ENCODE measurements at regions not wholly inside any gene's neighbourhood (a gene's known extent, or its start where the extent isn't known, plus 50 kb on each side); places are given as distances from the start of the nearest gene placed in this dataset.
A peak's percentile ranks its signal among the peaks of the same experiment; 100 is the strongest.

- no peak for DNase-seq
- no peaks in the 10 kb centered on the region for H3K4me1 Mint-ChIP-seq (ENCODE audit: low read depth, unreplicated experiment)
- H3K27me3 Mint-ChIP-seq (ENCODE audit: unreplicated experiment), result peaks cover 52% of the 10 kb centered on the region
- TF ChIP-seq, protein P1, sequence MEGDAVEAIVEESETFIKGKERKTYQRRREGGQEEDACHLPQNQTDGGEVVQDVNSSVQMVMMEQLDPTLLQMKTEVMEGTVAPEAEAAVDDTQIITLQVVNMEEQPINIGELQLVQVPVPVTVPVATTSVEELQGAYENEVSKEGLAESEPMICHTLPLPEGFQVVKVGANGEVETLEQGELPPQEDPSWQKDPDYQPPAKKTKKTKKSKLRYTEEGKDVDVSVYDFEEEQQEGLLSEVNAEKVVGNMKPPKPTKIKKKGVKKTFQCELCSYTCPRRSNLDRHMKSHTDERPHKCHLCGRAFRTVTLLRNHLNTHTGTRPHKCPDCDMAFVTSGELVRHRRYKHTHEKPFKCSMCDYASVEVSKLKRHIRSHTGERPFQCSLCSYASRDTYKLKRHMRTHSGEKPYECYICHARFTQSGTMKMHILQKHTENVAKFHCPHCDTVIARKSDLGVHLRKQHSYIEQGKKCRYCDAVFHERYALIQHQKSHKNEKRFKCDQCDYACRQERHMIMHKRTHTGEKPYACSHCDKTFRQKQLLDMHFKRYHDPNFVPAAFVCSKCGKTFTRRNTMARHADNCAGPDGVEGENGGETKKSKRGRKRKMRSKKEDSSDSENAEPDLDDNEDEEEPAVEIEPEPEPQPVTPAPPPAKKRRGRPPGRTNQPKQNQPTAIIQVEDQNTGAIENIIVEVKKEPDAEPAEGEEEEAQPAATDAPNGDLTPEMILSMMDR (IDR thresholded peaks at IDR 0.05; ENCODE audit: unreplicated experiment), result no peak
- CTCF ChIA-PET, result interaction anchor here (0.6 to 1.4 kb wide), 4 partner anchors 23 to 936 kb away, joined by 3 to 8 read pairs (median 4); no protein-coding TSS in a partner anchor
- no TSS peak for BruUV-seq (replicated peaks)
- H3K9me3 Mint-ChIP-seq (ENCODE audit: low read depth, unreplicated experiment), result no peaks in the 10 kb centered on the region
- H3K27ac Mint-ChIP-seq (ENCODE audit: unreplicated experiment), result no peak overlapping the region
- intact Hi-C loops (cut with micrococcal nuclease; ENCODE audit: unreplicated experiment), result no loop called here
- H3K36me3 Mint-ChIP-seq (ENCODE audit: insufficient read depth, unreplicated experiment), result no peaks in the 10 kb centered on the region
- H3K4me3 Mint-ChIP-seq (ENCODE audit: low read depth, unreplicated experiment), result no peak overlapping the region
These were observed 407.7 kb upstream of the EEF2KMT start for GRCh38 chr16:5505091-5505887.

DNA sequence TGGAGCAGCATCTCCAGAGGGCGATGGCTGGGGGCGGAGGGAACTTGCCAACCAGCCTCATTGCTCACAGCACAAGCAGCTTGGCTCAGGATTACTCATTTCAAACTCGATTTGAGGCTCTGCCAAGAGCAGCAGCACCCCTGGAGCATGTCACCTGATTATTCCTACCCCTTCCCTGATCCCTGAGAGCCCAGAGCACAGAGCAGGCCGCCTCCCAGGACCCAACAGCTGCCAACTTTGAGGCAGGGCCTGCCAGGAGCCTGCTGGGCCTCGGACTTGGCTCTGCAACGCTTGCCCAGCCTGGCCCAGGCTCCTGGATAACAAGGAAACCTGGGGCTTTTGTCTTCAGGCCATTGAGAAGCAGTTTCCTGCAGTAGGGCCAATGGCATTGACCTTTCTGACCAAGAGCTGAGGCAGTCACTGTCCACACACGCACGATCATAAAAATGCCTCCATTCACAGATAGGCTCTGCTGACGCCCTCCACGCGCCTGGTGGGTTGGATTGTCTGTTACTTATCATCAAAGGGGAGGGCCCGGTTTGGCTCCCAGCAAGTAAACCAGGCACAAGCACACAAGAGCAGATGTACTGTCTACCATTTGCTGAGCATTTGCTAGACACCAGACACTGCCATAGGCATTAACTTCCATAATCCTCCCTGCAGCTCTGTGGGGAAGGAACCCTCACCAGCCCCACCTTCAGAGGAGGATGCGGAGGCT lies 406.6 kb upstream of the EEF2KMT start:
- CTCF ChIA-PET, result interaction anchor here (1.4 kb wide), 1 partner anchor 111 kb away, joined by 3 read pairs; no protein-coding TSS in a partner anchor
- Mint-ChIP-seq H3K4me1 (ENCODE audit: low read depth, unreplicated experiment) (no peaks in the 10 kb centered on the region), H3K27me3 (ENCODE audit: unreplicated experiment) (peaks cover 63% of the 10 kb centered on the region), H3K27ac (ENCODE audit: unreplicated experiment) (no peak overlapping the region), H3K9me3 (ENCODE audit: low read depth, unreplicated experiment) (no peaks in the 10 kb centered on the region), H3K36me3 (ENCODE audit: insufficient read depth, unreplicated experiment) (no peaks in the 10 kb centered on the region), H3K4me3 (ENCODE audit: low read depth, unreplicated experiment) (no peak overlapping the region)
- BruUV-seq (replicated peaks), result no TSS peak
- TF ChIP-seq, protein P1 (IDR thresholded peaks at IDR 0.05; ENCODE audit: unreplicated experiment), result no peak
- intact Hi-C loops (cut with micrococcal nuclease; ENCODE audit: unreplicated experiment), result loop anchor here (5.0 kb wide), 1 partner anchor 1138 kb away; no protein-coding TSS in a partner anchor
- no peak for DNase-seq

- Mint-ChIP-seq H3K27me3 (ENCODE audit: unreplicated experiment) (peaks cover 69% of the 10 kb centered on the region), H3K4me1 (ENCODE audit: low read depth, unreplicated experiment) (no peaks in the 10 kb centered on the region), H3K9me3 (ENCODE audit: low read depth, unreplicated experiment) (no peaks in the 10 kb centered on the region), H3K27ac (ENCODE audit: unreplicated experiment) (no peak overlapping the region), H3K36me3 (ENCODE audit: insufficient read depth, unreplicated experiment) (no peaks in the 10 kb centered on the region), H3K4me3 (ENCODE audit: low read depth, unreplicated experiment) (no peak overlapping the region)
- TF ChIP-seq, protein P1 (IDR thresholded peaks at IDR 0.05; ENCODE audit: unreplicated experiment), result no peak
- no peak for DNase-seq
- CTCF ChIA-PET, result no interaction called here
- intact Hi-C loops (cut with micrococcal nuclease; ENCODE audit: unreplicated experiment), result loop anchor here (1.0 to 5.0 kb wide), 3 partner anchors 102 to 1139 kb away; no protein-coding TSS in a partner anchor
- BruUV-seq (replicated peaks), result no TSS peak
These were observed 405.3 kb upstream of the EEF2KMT start for GRCh38 chr16:5502944-5503343.

GRCh38 chr16:5502467-5502869 lies 404.9 kb upstream of the EEF2KMT start:
- no TSS peak for BruUV-seq (replicated peaks)

More at GRCh38 chr16:5502467-5502869, 404.9 kb upstream of the EEF2KMT start:
- TF ChIP-seq, protein P1 (IDR thresholded peaks at IDR 0.05; ENCODE audit: unreplicated experiment), result peak; percentile 45
- Mint-ChIP-seq H3K9me3 (ENCODE audit: low read depth, unreplicated experiment) (no peaks in the 10 kb centered on the region), H3K27ac (ENCODE audit: unreplicated experiment) (no peak overlapping the region), H3K4me1 (ENCODE audit: low read depth, unreplicated experiment) (no peaks in the 10 kb centered on the region), H3K36me3 (ENCODE audit: insufficient read depth, unreplicated experiment) (no peaks in the 10 kb centered on the region), H3K27me3 (ENCODE audit: unreplicated experiment) (peaks cover 72% of the 10 kb centered on the region), H3K4me3 (ENCODE audit: low read depth, unreplicated experiment) (no peak overlapping the region)
- intact Hi-C loops (cut with micrococcal nuclease; ENCODE audit: unreplicated experiment), result loop anchor here (1.0 to 5.0 kb wide), 3 partner anchors 102 to 1140 kb away; no protein-coding TSS in a partner anchor
- CTCF ChIA-PET, result interaction anchor here (1.1 kb wide), 1 partner anchor 114 kb away, joined by 5 read pairs; no protein-coding TSS in a partner anchor
- peak; percentile 46 for DNase-seq

Data from Calu3 (cell line).